Peyer's patch (tissue), 4 donors: ENCODE measurements at regions not wholly inside any gene's neighbourhood (a gene's known extent, or its start where the extent isn't known, plus 50 kb on each side); places are given as distances from the start of the nearest gene placed in this dataset.

Source experiments
- DNase-seq, 3 donors: peaks; one replicate each; pipeline ENCODE4 v3.0.0-alpha.2; 2017 to 2019
- H3K27ac ChIP-seq, 4 donors: fragments of 200-600 bp; sonication (generic); one replicate each; pipeline ENCODE4 v1.5.1; 2016 to 2019
- H3K27me3 ChIP-seq, 2 donors: fragments of 200-600 bp; sonication (generic); one replicate each; pipeline ENCODE4 v1.5.1; 2019
- H3K36me3 ChIP-seq, 3 donors: fragments of 200-600 bp; sonication (generic); one replicate each; pipeline ENCODE4 v1.5.1; 2016 to 2019
- H3K4me1 ChIP-seq, 4 donors: fragments of 200-600 bp; sonication (generic); one replicate each; pipeline ENCODE4 v1.5.1; 2016 to 2019
- H3K4me3 ChIP-seq, 4 donors: fragments of 200-600 bp; sonication (generic); 1 replicate in 3 of 4; 2 replicates in 1 of 4; pipeline ENCODE4 v1.5.1; 2016 to 2019; ENCODE audit warnings: mild to moderate bottlenecking in 1 of 4
- H3K9me3 ChIP-seq, 4 donors: fragments of 200-600 bp; sonication (generic); one replicate each; pipeline ENCODE4 v1.5.1; 2016 to 2019; ENCODE audit warnings: mild to moderate bottlenecking in 1 of 4
- CTCF ChIP-seq, 6 experiments: fragments of 450-650 bp in 4 of 6; fragments of 200-600 bp in 2 of 6; sonication (generic) in 1 of 6; IDR thresholded peaks; one replicate each; pipeline ENCODE4 v1.5.1; 2017 to 2019; ENCODE audit warnings: antibody characterized with exemption in 6 of 6, mild to moderate bottlenecking in 3 of 6, moderate library complexity in 1 of 6
- POLR2A ChIP-seq, 2 donors: fragments of 450-650 bp; IDR thresholded peaks; one replicate each; pipeline ENCODE4 v1.5.1; 2017; ENCODE audit warnings: antibody characterized with exemption in 2 of 2, mild to moderate bottlenecking in 2 of 2, moderate library complexity in 2 of 2

DNA sequence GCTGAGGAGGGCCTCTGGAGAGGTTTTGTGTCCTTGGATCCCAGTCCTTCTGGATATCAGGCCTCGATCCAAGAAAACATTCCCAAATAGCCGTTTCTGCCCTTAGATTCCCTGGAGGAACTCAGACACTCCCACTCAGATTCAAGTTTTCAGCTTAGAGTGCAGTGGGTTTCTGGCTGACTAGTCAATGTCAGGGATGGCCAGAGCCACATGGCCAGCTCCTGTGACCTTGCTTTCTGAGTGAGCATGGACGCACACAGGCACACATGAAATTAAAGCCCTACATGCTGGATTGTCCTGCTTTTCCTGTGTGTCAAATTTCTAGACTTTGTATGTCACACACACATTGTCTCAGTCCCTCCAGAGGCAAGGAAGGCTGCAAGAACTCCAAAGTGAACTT is 86.2 kb downstream of the TNFAIP2 start:
- Histone ChIP-seq H3K4me3 (no peak overlapping the region), H3K27me3 (no peaks in the 10 kb centered on the region), H3K9me3 (peaks cover 0 to 9% (median under 1%) of the 10 kb centered on the region in 4 donors), H3K4me1 (peaks cover 0 to 5% (median 0%) of the 10 kb centered on the region in 4 donors), H3K27ac (peak overlapping the region in 2 of 4 donors; percentile 65 to 86), H3K36me3 (no peaks in the 10 kb centered on the region)
- no peak for TF ChIP-seq POLR2A (IDR thresholded peaks at IDR 0.05)
- TF ChIP-seq CTCF (IDR thresholded peaks at IDR 0.05) = no peak
- DNase-seq = no peak

DNA sequence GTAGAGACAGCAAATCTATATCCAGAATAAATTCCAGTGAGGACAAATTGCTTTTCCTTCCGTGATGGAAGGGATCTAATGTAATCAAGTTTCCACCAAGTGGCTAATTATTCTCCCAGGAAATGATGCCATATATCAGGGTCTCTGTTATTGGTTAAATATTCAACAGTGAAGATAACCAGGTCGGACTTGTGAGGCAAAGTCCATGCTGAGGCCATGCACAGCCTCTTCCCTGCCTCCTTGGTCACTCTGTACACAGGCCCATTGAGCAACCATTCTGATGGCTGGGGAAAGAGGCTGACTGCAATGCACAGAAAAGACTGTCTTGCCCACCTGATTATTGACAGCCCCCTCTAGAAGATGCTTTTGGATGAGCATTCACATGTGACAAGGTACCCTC is 90.1 kb downstream of the TNFAIP2 start:
- TF ChIP-seq CTCF (IDR thresholded peaks at IDR 0.05) (no peak), POLR2A (IDR thresholded peaks at IDR 0.05) (no peak)
- Histone ChIP-seq H3K27me3 (no peaks in the 10 kb centered on the region), H3K36me3 (no peaks in the 10 kb centered on the region), H3K4me3 (no peak overlapping the region), H3K27ac (peak overlapping the region in 2 of 4 donors; percentile 53 to 69), H3K4me1 (peaks cover 0 to 5% (median 0%) of the 10 kb centered on the region in 4 donors), H3K9me3 (no peaks in the 10 kb centered on the region)
- peak in 2 of 3 donors; percentile 65 to 82 for DNase-seq

DNA sequence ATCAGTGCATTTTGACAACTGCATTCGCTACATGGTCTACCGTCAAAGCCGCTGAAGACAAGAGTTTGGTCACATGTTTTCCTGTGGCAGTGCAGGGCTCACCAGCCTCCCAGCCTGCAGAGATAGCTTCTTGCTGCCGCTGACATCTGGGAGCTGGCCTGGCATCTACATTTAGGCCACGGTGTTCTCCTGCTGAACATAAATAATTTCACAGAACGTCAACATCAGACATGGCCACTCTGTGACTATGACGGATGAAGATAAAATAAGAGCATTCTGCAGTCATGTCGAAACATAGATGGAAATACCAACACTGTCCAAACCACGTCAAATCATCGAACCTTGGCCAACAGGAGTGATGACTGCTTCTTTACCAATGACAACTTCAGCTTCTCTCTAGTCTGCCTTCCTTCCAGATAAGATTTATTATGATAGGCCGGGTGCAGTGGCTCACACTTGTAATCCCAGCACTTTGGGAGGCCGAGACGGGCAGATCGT is 91.2 kb downstream of the TNFAIP2 start:
- peak overlapping the region in 1 of 4 donors; percentile 69 for H3K27ac ChIP-seq
- TF ChIP-seq POLR2A (IDR thresholded peaks at IDR 0.05) (no peak), CTCF (IDR thresholded peaks at IDR 0.05) (no peak)
- DNase-seq = no peak
- H3K4me3 ChIP-seq = no peak overlapping the region
- no peaks in the 10 kb centered on the region for H3K27me3 ChIP-seq
- H3K9me3 ChIP-seq = no peaks in the 10 kb centered on the region
- peaks cover 0 to 4% (median 0%) of the 10 kb centered on the region in 4 donors for H3K4me1 ChIP-seq
- H3K36me3 ChIP-seq = no peaks in the 10 kb centered on the region

GRCh38 chr14:103216399-103216798 is 93.1 kb downstream of the TNFAIP2 start:
- TF ChIP-seq POLR2A (IDR thresholded peaks at IDR 0.05) (no peak), CTCF (IDR thresholded peaks at IDR 0.05) (no peak)
- Histone ChIP-seq H3K4me1 (peaks cover 0 to 7% (median 2%) of the 10 kb centered on the region in 4 donors), H3K9me3 (no peaks in the 10 kb centered on the region), H3K4me3 (no peak overlapping the region), H3K36me3 (no peaks in the 10 kb centered on the region), H3K27me3 (peaks cover 0 to 5% of the 10 kb centered on the region in 2 donors), H3K27ac (no peak overlapping the region)
- DNase-seq = no peak

DNA sequence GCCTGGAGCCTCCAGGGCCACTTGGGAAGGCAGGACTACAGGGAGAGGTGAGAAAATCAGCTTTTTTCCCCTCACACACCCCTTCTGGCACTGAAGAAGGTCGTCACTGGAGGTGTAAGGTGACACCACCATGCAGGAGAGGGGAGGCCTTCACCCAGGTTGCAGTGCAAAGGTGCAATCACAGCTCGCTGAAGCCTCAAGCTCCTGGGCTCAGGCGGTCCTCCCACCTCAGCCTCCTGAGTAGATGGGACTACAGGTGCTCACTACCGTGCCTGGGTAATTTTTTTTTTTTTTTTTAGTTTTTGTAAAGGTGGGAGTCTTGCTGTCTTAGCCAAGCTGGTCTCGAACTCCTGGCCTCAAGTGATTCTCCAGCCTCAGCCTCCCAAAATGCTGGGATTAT is 93.6 kb downstream of the TNFAIP2 start:
- no peak overlapping the region for H3K27ac ChIP-seq
- peaks cover 0 to 7% (median 2%) of the 10 kb centered on the region in 4 donors for H3K4me1 ChIP-seq
- H3K4me3 ChIP-seq = no peak overlapping the region
- no peaks in the 10 kb centered on the region for H3K9me3 ChIP-seq
- DNase-seq = no peak
- H3K36me3 ChIP-seq = no peaks in the 10 kb centered on the region
- peaks cover 0 to 5% of the 10 kb centered on the region in 2 donors for H3K27me3 ChIP-seq
- no peak for TF ChIP-seq POLR2A (IDR thresholded peaks at IDR 0.05)
- no peak for TF ChIP-seq CTCF (IDR thresholded peaks at IDR 0.05)

GRCh38 chr14:103217538-103217937 is 94.3 kb downstream of the TNFAIP2 start:
- H3K27ac ChIP-seq = no peak overlapping the region
- H3K4me1 ChIP-seq = peaks cover 0 to 7% (median 2%) of the 10 kb centered on the region in 4 donors
- H3K9me3 ChIP-seq = no peaks in the 10 kb centered on the region
- H3K4me3 ChIP-seq = no peak overlapping the region
- H3K36me3 ChIP-seq = no peaks in the 10 kb centered on the region
- peaks cover 0 to 5% of the 10 kb centered on the region in 2 donors for H3K27me3 ChIP-seq
- DNase-seq = no peak
- no peak for TF ChIP-seq POLR2A (IDR thresholded peaks at IDR 0.05)
- no peak for TF ChIP-seq CTCF (IDR thresholded peaks at IDR 0.05)
